ENCODE measurements at regions not wholly inside any gene's neighbourhood (a gene's known extent, or its start where the extent isn't known, plus 50 kb on each side); places are given as distances from the start of the nearest gene placed in this dataset.

GRCh38 chr16:86951041-86951822 lies 366.0 kb downstream of the C16orf95 start:
- no peak for TF ChIP-seq GATA2 (IDR thresholded peaks at IDR 0.05; ENCODE audit: low read depth, low read length)
- no peak for TF ChIP-seq GATA3 (IDR thresholded peaks at IDR 0.05; ENCODE audit: low read depth, low read length)
